Hematopoietic multipotent progenitor cell treated with erythropoietin and hydrocortisone succinate and interleukin-3 and kit ligand, for 17 days (in vitro differentiated cells): ENCODE measurements at regions not wholly inside any gene's neighbourhood (a gene's known extent, or its start where the extent isn't known, plus 50 kb on each side); places are given as distances from the start of the nearest gene placed in this dataset.
"Not testable (repeated sequence)": the region's sequence is repeated elsewhere in the genome, so short reads cannot be mapped to it uniquely, and the experiment has no call there.

Experiments used
- DNase-seq: peaks from one replicate; pipeline ENCODE4 v3.0.0-alpha.2; 2015; ENCODE audit warnings: low spot score

- no peak for DNase-seq
These were observed 1489.2 kb upstream of the TENM4 start for GRCh38 chr11:80930038-80930437.

DNA sequence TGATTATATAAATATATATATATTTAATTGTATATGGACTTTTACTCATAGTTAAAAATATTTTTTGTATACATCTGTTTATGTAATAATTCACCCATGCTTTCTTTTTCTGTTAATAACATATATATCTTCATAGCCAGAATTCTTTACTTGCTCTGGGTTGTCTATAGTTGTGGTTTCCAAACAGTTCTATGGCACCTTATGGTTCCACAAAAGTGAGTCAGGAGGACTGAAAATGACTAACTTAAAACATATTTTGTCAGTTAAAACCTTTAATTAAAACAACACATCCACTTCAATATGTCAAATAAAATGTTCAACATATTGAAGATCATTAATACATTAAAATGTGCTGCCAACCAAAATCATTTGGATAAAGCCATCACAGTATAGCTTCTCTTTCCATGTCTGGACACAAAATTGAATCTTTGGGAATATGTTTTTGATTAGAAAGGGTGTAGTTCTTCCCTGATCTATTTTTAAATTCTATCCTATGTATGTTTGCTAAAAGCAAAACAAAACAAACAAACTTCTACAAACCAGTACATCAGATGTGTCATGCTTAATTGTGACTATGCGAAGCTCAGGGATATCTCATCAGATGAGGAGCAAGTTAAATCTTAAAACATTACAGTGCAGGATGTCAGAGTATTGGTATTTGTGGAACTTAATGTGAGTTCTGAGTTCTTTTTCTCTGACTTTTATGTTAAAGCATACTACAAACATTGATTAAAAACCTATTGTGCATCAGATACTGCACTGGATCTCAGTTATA lies 1488.4 kb upstream of the TENM4 start:
- no peak for DNase-seq

DNA sequence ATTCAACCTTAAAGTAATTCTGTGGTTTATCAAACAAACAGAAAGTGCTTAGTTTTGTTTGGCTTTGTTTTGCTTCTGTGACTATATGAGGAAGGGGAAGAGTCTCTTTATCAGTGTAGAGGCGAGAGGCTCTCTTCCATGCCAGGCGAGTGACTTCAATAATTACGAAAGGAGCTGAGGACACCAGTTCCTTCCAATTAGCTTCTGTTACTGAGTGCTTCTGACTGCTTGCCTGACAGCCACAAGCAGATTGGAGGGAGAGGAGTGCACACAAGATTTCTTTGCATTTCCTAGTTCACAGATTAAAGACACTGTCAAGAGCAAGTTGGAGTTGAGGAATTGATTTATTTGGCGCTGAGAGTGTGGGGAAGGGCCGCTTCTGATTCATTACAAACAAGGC lies 1484.5 kb upstream of the TENM4 start:
- DNase-seq, result no peak

DNA sequence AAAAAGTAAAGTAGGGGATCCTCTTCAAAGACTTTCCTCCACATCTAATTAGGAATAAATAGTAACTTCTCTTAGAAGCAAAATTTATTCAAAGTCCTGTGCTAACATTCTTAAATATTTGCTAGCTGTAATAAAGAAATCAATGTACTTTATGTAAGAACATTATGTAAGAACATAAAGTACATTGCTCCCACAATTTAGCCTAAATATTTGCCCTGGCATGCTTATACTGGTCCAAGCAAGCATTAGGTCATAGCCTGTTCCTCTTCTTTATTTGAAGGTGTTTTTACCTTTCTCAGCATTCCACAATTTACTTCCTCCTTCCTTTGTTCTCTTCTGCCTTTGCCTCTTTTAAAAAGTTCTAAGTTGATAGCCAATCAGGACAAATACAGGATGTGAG lies 1480.5 kb upstream of the TENM4 start:
- not testable (repeated sequence) for DNase-seq

DNA sequence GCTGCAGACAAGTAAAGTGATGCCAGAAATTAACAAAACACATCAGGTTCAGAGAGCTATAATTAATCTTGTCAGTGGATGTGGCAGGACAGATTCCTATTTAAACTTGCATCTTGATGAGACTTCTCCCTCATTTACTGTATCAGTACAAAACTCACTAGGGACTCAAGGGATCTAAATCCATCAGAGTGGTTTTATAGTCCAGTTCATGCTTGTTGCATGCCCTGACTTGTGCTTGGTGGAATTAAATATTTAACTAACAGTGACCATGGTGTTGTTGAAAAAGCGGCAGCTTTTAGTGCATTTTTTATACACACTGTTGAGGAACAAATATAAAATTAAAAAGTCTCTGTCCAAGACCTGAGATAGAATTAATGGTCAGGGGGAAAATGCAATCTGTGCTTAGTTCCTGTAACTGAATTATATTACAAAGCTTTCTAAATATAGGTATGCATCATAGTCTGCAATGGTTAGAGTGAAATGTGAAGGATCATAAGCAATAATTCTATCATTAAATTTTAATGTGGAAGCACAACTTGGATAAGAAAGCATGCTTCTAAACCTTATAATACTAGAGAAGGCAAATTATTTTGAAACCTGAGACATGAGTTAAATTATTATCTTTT lies 1475.5 kb upstream of the TENM4 start:
- no peak for DNase-seq

GRCh38 chr11:80914311-80914710 lies 1473.5 kb upstream of the TENM4 start:
- no peak for DNase-seq

- DNase-seq, result no peak
These were observed 1470.8 kb upstream of the TENM4 start for GRCh38 chr11:80911666-80912065.

DNA sequence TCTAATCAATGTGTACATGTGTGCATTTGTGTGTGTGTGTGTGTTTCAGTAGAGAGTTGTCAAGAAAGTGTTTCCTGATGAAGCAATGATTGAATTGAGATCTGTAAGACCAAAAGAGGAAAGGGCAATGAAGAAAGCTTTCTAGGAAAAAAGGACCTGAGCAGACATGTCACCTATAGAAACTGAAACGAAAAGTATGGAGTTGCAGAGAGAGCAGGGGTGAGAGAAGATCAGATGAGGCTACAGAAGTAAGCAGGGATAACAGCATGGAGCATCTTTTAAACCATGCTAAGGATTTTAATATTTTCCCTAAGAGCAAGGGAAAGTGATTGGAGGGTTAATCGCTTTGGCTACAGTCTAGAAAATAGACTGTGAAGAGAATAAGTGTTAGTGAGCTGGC lies 1459.4 kb upstream of the TENM4 start:
- DNase-seq, result no peak

- no peak for DNase-seq
These were observed 1458.6 kb upstream of the TENM4 start for GRCh38 chr11:80899381-80899780.

GRCh38 chr11:80898910-80899309 lies 1458.1 kb upstream of the TENM4 start:
- no peak for DNase-seq

DNA sequence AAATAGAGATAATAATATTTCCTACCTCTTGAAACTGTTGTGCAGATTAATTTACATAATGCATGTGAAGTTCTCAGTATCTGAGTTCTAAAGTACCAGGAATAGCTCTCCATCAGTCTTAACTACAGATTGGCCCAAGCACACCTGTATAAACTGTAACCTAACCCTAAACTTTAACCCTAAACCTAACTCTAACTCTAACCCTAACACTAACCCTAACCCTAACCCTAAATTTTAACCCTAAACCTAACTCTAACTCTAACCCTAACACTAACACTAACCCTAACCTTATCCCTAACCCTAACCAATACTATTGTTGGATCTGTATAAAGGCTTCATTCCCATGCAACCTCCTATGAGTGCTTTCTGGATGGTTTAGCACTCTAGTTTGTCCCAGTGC lies 1445.9 kb upstream of the TENM4 start:
- DNase-seq, result no peak

- no peak for DNase-seq
These were observed 1432.6 kb upstream of the TENM4 start for GRCh38 chr11:80873310-80873999.

GRCh38 chr11:80872116-80872728 lies 1431.4 kb upstream of the TENM4 start:
- DNase-seq, result no peak

- no peak for DNase-seq
These were observed 1428.0 kb upstream of the TENM4 start for GRCh38 chr11:80868831-80869230.

- no peak for DNase-seq
These were observed 1421.2 kb upstream of the TENM4 start for GRCh38 chr11:80862011-80862410.

- DNase-seq, result no peak
These were observed 1420.4 kb upstream of the TENM4 start for GRCh38 chr11:80861193-80861592.

DNA sequence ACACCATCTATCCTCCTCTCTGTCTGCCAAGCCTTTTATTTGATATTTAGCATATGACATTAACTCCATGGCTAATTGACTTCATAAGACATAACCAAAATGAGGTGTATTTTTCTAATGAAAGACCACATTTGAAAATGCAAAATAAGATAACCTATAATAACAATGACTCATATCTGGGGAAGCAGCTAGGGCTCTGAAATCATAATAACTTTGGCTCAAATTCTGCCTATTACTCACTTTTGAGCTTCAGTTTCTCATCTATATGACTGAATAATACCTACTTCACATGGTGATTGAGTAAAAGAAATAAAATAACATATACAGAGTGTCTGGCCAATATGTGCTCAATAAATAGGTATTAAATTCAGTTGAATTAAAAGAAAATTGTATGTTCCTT lies 1419.8 kb upstream of the TENM4 start:
- no peak for DNase-seq

- DNase-seq, result no peak
These were observed 1415.2 kb upstream of the TENM4 start for GRCh38 chr11:80856066-80856465.

- no peak for DNase-seq
These were observed 1414.6 kb upstream of the TENM4 start for GRCh38 chr11:80855426-80855825.

DNA sequence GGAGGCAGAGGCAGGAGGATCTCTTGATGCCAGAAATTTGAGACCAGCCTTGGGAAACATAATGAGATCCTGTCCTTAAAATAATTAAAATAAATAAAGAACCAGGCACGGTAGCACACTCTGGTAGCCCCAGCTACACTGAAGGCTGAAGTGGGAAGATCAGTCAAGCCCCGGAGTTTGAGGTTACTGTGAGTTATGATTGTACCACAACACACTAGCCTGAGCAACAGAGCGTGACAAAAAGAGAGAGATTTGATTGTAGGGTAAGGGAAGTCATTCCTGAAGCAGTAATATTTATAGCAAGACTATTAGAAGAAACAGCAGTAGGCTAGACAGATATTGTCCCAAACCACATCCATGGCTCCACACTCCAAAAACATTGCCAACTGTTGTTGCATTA lies 1408.4 kb upstream of the TENM4 start:
- no peak for DNase-seq

DNA sequence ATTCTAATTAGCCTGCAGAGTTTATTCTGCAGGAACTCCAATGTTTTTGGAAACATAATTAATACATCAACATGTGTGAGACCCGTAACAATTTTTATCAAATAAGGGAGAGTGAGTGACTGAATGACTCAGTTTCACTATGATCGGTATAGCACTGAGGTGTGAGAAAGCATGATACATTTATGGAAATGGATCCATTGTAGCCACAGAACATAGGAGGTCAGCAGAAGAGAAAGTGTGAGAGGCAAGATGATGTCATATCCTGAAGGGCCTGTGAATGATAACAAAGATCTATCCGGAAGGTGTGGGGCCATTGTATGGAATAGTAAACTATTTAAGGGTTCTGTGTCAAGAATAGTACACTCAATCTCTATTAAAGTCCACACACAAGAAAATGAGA lies 1406.1 kb upstream of the TENM4 start:
- no peak for DNase-seq

DNA sequence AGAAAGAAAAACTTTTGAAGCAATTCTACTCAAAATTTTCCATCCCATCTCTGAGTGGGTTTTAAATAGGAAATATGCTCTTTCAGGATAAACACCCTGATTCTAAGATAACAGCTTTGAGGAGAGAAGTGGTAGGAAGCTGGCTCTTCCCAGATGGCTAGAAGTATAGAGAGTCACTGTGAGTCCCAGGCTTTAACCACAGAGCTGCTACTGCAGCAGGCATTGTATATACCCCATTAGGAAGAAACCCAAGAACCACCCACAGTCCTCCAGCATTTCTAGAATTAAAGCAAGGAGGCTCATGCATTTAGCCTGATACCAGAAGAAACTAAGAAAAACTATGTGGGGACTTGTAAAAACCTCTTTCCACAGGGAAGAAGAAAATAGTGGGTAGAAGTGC lies 1405.6 kb upstream of the TENM4 start:
- DNase-seq, result no peak
